ENCODE measurements at regions not wholly inside any gene's neighbourhood (a gene's known extent, or its start where the extent isn't known, plus 50 kb on each side); places are given as distances from the start of the nearest gene placed in this dataset.

DNA sequence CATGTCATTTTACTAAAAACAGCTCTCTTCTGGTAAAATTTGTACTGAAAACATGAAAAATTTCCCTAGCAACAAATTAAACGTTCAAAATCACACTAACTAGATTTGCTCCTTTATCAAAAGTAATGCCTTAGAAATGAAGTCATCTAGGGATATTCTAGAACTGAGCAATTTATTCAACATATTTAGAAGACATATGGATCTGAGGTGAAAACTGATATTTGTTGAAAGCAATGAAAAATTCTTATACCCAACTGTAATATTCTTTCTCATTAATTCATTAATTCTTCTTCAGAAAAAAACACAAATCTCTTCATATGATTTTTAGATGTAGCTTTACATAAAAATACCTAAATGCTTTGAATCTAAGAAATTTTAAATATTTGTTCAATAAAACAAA lies 604.9 kb downstream of the NR2F1-AS1 start:
- H3K4me3 ChIP-seq (ENCODE audit: extremely low read depth, insufficient read depth, low read length, poor library complexity, severe bottlenecking) = no peak overlapping the region
- no CpG with 5 or more reads among the region's 1 CpG for WGBS, 2 experiments (ENCODE audit: insufficient coverage in 2 of 2)
- H3K27ac ChIP-seq (ENCODE audit: low read depth, low read length, severe bottlenecking) = no peak overlapping the region
- no peaks in the 10 kb centered on the region for H3K9me3 ChIP-seq (ENCODE audit: control insufficient read depth, low read length)
- H3K4me1 ChIP-seq (ENCODE audit: control insufficient read depth, insufficient read depth, low read length, poor library complexity, severe bottlenecking) = no peaks in the 10 kb centered on the region
- H3K36me3 ChIP-seq (ENCODE audit: control insufficient read depth, insufficient read depth, low read length) = no peaks in the 10 kb centered on the region

DNA sequence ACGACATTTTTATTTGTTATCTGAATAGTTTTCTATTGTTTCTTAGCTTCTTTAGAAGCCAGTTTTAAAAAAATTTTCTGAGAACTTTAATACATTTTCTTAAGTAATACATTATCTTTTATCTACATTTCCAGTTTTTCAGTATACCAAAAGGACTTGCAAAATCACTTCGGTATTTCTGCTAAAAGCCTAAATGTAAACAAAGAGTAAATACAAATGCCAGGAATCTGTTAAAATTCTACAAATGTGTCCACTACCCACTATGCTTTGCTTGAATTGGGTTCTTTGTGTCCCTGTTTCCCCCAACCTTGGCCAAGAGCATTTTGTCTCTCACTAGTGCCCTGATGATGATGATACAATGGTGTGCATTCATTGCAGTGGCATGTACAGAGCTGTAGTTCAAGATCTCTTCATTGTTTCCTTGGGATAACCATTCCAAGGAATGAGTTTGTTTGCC lies 611.2 kb downstream of the NR2F1-AS1 start:
- no CpG with 5 or more reads among the region's 2 CpGs for WGBS, 2 experiments (ENCODE audit: insufficient coverage in 2 of 2)

DNA sequence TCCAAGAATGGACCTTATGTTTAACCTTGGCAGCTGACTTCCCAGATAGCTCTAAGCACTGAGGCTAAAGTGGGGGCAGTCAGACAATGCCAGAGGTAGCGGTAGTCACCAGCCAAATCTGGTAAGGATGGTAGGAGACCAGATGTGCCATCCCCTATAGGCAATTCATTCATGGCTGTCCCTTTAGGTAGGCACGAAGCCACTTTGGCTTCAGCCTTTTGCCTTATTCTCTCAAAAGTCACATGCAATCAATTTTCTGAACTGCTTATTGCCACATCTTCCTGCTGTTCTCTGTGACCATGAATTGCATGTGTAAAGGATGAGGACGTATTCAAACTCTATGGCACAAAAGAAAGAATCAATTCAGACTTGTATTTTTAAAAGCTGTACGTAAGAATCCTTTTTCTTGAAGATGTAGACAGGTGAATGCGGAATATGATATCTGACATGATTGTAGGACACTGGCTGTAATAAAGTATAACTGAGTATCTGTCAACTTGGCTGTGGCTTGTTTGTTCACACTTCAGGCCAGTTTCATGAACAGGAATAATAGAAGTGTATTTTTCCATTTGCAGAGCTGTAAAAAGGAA lies 611.7 kb downstream of the NR2F1-AS1 start:
- 90 to 97% methylated on average over 3 of the region's 5 CpGs for WGBS, 2 experiments (ENCODE audit: insufficient coverage in 2 of 2)

More for the DNA sequence above, 611.2 kb downstream of the NR2F1-AS1 start:
- Histone ChIP-seq H3K36me3 (ENCODE audit: control insufficient read depth, insufficient read depth, low read length) (no peaks in the 10 kb centered on the region), H3K27ac (ENCODE audit: low read depth, low read length, severe bottlenecking) (no peak overlapping the region), H3K4me3 (ENCODE audit: extremely low read depth, insufficient read depth, low read length, poor library complexity, severe bottlenecking) (no peak overlapping the region), H3K4me1 (ENCODE audit: control insufficient read depth, insufficient read depth, low read length, poor library complexity, severe bottlenecking) (no peaks in the 10 kb centered on the region), H3K9me3 (ENCODE audit: control insufficient read depth, low read length) (no peaks in the 10 kb centered on the region)

DNA sequence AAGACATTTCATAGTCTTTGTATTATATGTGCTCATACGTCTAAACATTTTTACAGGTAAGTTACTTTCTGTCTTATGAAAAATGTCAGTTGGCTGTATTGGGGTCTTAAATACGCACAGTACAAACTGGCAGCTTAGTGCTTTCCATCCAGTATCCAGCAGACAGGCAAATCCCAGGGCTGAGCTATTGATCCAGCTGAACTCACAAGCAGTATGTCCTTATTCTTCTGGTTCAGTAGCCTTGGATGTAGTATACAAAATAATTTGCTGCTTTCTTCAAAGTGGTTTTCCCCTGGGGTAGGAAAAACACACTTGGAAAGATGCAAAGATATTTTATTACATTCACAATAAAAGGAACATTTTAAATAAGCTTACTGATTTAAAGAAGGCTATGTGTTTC lies 617.2 kb downstream of the NR2F1-AS1 start:
- 100% methylated on average over 1 of the region's 2 CpGs; no CpG with 5 or more reads in 1 of the 2 experiments for WGBS, 2 experiments (ENCODE audit: insufficient coverage in 2 of 2)
- H3K27ac ChIP-seq (ENCODE audit: low read depth, low read length, severe bottlenecking) = no peak overlapping the region
- H3K36me3 ChIP-seq (ENCODE audit: control insufficient read depth, insufficient read depth, low read length) = no peaks in the 10 kb centered on the region
- no peaks in the 10 kb centered on the region for H3K9me3 ChIP-seq (ENCODE audit: control insufficient read depth, low read length)
- H3K4me3 ChIP-seq (ENCODE audit: extremely low read depth, insufficient read depth, low read length, poor library complexity, severe bottlenecking) = no peak overlapping the region
- H3K4me1 ChIP-seq (ENCODE audit: control insufficient read depth, insufficient read depth, low read length, poor library complexity, severe bottlenecking) = no peaks in the 10 kb centered on the region

More for the DNA sequence above, 611.7 kb downstream of the NR2F1-AS1 start:
- Histone ChIP-seq H3K4me1 (ENCODE audit: control insufficient read depth, insufficient read depth, low read length, poor library complexity, severe bottlenecking) (no peaks in the 10 kb centered on the region), H3K4me3 (ENCODE audit: extremely low read depth, insufficient read depth, low read length, poor library complexity, severe bottlenecking) (no peak overlapping the region), H3K27ac (ENCODE audit: low read depth, low read length, severe bottlenecking) (no peak overlapping the region), H3K9me3 (ENCODE audit: control insufficient read depth, low read length) (no peaks in the 10 kb centered on the region), H3K36me3 (ENCODE audit: control insufficient read depth, insufficient read depth, low read length) (no peaks in the 10 kb centered on the region)

DNA sequence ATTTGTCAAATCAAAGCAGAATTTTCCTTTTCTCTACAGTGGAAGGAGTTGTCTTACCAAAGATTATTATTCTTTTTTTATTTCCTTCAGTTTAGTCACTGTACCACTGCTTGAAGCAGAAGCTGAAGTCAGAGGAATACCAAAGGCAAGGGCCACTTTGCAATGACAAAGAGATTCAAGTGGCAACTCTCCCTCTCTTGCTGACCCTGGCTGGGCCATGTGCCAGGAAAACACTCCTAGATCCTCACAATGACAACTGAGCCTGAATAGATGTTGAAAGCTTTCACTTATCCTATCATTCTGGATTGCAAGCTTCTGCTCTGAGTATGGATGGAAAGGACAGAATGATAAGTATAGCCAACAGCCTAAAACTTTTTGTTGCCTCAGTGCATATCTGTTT lies 618.3 kb downstream of the NR2F1-AS1 start:
- no peak overlapping the region for H3K27ac ChIP-seq (ENCODE audit: low read depth, low read length, severe bottlenecking)
- H3K9me3 ChIP-seq (ENCODE audit: control insufficient read depth, low read length) = no peaks in the 10 kb centered on the region
- H3K4me3 ChIP-seq (ENCODE audit: extremely low read depth, insufficient read depth, low read length, poor library complexity, severe bottlenecking) = no peak overlapping the region
- no peaks in the 10 kb centered on the region for H3K4me1 ChIP-seq (ENCODE audit: control insufficient read depth, insufficient read depth, low read length, poor library complexity, severe bottlenecking)
- no peaks in the 10 kb centered on the region for H3K36me3 ChIP-seq (ENCODE audit: control insufficient read depth, insufficient read depth, low read length)

DNA sequence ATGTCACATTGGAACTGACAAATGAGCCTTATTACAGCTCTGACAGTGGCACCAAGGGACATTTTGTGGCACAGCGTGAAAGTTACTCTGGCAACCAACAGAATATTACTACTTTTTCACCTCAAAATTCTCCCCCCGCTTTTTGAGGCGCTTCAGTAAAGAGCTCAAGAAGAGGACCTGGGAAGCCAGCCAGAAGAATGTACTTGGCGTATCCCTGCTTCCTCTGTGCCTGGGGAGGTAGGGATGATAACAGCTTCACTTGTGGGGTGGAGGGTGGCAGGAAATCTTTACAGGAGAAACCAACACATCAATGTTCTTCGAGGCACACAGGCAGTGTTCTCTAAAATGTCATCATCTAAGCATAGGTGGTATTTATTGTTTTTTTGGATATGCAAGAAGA lies 624.1 kb downstream of the NR2F1-AS1 start:
- H3K4me3 ChIP-seq (ENCODE audit: extremely low read depth, insufficient read depth, low read length, poor library complexity, severe bottlenecking) = no peak overlapping the region
- no peaks in the 10 kb centered on the region for H3K4me1 ChIP-seq (ENCODE audit: control insufficient read depth, insufficient read depth, low read length, poor library complexity, severe bottlenecking)
- no peak overlapping the region for H3K27ac ChIP-seq (ENCODE audit: low read depth, low read length, severe bottlenecking)
- peaks cover 4% of the 10 kb centered on the region for H3K9me3 ChIP-seq (ENCODE audit: control insufficient read depth, low read length)
- WGBS, 2 experiments (ENCODE audit: insufficient coverage in 2 of 2) = 90 to 93% methylated on average over 3 to 4 of the region's 5 CpGs
- H3K36me3 ChIP-seq (ENCODE audit: control insufficient read depth, insufficient read depth, low read length) = no peaks in the 10 kb centered on the region

DNA sequence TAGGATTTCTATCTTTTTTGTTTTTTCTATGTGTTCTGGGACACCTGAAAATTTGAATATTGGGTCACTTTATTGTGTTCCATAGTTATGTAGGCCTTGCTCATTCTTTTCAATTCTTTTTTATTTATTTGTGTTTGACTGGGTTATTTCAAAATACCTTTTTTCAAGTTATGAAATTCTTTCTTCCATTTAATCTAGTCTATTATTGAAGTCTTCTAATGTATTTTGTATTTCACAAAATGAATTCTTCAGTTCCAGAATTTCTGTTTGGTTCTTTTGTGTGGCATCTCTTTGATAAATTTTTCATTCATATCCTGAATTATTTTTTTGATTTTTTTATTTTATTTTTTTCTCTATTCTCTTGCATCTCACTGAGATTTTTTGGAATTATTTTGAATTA lies 628.8 kb downstream of the NR2F1-AS1 start:
- no peaks in the 10 kb centered on the region for H3K36me3 ChIP-seq (ENCODE audit: control insufficient read depth, insufficient read depth, low read length)
- H3K4me1 ChIP-seq (ENCODE audit: control insufficient read depth, insufficient read depth, low read length, poor library complexity, severe bottlenecking) = no peaks in the 10 kb centered on the region
- no peak overlapping the region for H3K27ac ChIP-seq (ENCODE audit: low read depth, low read length, severe bottlenecking)
- H3K4me3 ChIP-seq (ENCODE audit: extremely low read depth, insufficient read depth, low read length, poor library complexity, severe bottlenecking) = no peak overlapping the region
- H3K9me3 ChIP-seq (ENCODE audit: control insufficient read depth, low read length) = peaks cover 4% of the 10 kb centered on the region

DNA sequence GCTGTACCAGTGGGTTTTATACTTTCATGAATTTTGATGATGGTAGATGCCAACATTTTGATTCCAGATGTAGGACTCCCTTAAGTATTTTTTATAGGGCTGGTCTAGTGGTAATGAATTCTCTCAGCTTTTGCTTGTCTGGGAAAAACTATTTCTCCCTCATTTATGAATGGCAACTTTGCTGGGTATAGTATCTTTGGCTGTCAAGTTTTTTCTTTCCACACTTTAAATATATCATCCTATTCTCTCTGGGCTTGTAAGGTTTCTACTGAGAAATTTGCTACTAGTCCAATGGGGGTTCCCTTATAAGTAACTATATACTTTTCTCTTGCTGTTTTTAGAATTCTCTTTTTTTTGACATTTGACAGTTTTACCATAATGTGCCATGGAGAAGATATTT lies 629.3 kb downstream of the NR2F1-AS1 start:
- Histone ChIP-seq H3K36me3 (ENCODE audit: control insufficient read depth, insufficient read depth, low read length) (no peaks in the 10 kb centered on the region), H3K4me1 (ENCODE audit: control insufficient read depth, insufficient read depth, low read length, poor library complexity, severe bottlenecking) (no peaks in the 10 kb centered on the region), H3K4me3 (ENCODE audit: extremely low read depth, insufficient read depth, low read length, poor library complexity, severe bottlenecking) (no peak overlapping the region), H3K9me3 (ENCODE audit: control insufficient read depth, low read length) (peaks cover 4% of the 10 kb centered on the region), H3K27ac (ENCODE audit: low read depth, low read length, severe bottlenecking) (no peak overlapping the region)

DNA sequence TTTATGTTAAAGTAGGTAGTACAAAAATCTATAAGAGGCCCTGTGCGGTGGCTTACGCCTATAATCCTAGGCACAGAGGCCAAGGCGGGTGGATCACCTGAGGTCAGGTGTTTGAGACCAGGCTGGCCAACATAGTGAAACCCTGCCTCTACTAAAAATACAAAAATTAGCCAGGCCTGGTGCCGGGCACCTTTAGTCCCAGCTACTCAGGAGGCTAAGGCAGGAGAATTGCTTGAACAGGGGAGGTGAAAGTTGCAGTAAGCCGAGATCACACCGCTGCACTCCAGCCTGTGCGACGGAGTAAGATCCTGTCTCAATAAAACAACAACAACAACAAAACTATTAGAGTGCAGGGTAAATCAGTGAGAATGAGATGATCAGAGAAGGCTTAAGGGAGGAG lies 634.5 kb downstream of the NR2F1-AS1 start:
- WGBS, 2 experiments (ENCODE audit: insufficient coverage in 2 of 2) = 88% methylated on average over 3 of the region's 8 CpGs; no CpG with 5 or more reads in 1 of the 2 experiments
- Histone ChIP-seq H3K9me3 (ENCODE audit: control insufficient read depth, low read length) (no peaks in the 10 kb centered on the region), H3K4me1 (ENCODE audit: control insufficient read depth, insufficient read depth, low read length, poor library complexity, severe bottlenecking) (no peaks in the 10 kb centered on the region), H3K27ac (ENCODE audit: low read depth, low read length, severe bottlenecking) (no peak overlapping the region), H3K36me3 (ENCODE audit: control insufficient read depth, insufficient read depth, low read length) (no peaks in the 10 kb centered on the region), H3K4me3 (ENCODE audit: extremely low read depth, insufficient read depth, low read length, poor library complexity, severe bottlenecking) (no peak overlapping the region)

DNA sequence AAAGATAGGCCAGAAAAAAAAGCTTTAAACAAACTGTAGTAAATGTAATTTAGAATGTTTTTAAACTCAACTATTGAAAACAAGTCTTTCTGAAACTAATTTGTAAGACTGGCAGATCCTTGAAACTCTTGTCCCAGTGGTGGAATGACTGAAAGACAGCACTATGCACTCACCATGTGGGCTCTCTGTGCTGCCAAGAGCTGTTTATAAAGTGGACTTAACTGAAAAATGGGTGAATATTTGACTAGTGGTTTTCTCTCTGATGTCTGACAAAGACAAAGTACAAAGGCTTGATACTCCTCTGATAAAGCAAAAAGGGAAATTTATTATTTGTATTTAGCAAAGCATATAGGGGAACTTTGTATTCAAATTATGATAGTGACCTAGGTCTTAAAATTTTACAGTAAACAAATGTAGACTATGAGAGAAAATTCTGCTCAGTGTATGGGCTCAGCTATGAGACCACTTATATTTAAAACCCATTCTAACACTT lies 635.4 kb downstream of the NR2F1-AS1 start:
- H3K4me3 ChIP-seq (ENCODE audit: extremely low read depth, insufficient read depth, low read length, poor library complexity, severe bottlenecking) = no peak overlapping the region
- no peak overlapping the region for H3K27ac ChIP-seq (ENCODE audit: low read depth, low read length, severe bottlenecking)
- no peaks in the 10 kb centered on the region for H3K4me1 ChIP-seq (ENCODE audit: control insufficient read depth, insufficient read depth, low read length, poor library complexity, severe bottlenecking)
- H3K36me3 ChIP-seq (ENCODE audit: control insufficient read depth, insufficient read depth, low read length) = no peaks in the 10 kb centered on the region
- no peaks in the 10 kb centered on the region for H3K9me3 ChIP-seq (ENCODE audit: control insufficient read depth, low read length)

DNA sequence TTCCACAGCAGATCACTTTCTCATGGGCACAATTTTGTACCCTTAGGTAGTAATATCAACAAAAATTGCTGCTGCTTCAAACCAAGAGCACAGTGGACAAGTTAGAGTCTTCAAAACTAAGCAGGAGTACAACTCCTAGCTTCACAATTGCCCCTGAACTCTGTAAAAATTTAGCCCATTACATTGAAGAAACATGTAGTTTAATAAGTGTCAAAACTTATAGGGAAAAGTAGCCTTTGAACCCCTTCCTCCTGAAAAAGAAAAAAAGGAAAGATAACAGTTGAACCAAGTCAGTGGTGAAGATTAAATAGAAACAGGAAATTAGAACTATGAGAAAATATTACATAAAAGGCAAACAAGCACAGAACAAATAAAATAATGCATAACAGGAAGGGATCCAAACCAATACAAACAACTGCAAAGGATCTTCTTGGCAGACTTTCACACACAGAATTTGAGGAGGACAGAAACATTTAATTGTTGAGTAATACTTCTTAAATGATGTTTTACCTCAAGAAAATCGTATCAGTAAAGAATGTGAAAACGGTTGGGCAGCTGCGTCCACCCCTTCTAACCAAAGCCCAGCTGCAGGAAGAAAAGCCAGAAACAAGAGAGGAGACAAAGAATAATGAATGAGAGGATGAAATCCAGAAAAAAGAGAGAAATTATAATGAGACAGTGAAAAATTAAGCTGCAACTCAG lies 636.0 kb downstream of the NR2F1-AS1 start:
- Histone ChIP-seq H3K9me3 (ENCODE audit: control insufficient read depth, low read length) (no peaks in the 10 kb centered on the region), H3K4me1 (ENCODE audit: control insufficient read depth, insufficient read depth, low read length, poor library complexity, severe bottlenecking) (no peaks in the 10 kb centered on the region), H3K4me3 (ENCODE audit: extremely low read depth, insufficient read depth, low read length, poor library complexity, severe bottlenecking) (no peak overlapping the region), H3K27ac (ENCODE audit: low read depth, low read length, severe bottlenecking) (no peak overlapping the region), H3K36me3 (ENCODE audit: control insufficient read depth, insufficient read depth, low read length) (no peaks in the 10 kb centered on the region)
- 94% methylated on average over 2 of the region's 3 CpGs; no CpG with 5 or more reads in 1 of the 2 experiments for WGBS, 2 experiments (ENCODE audit: insufficient coverage in 2 of 2)
